ENCODE measurements at regions not wholly inside any gene's neighbourhood (a gene's known extent, or its start where the extent isn't known, plus 50 kb on each side); places are given as distances from the start of the nearest gene placed in this dataset.
"Not testable (repeated sequence)": the region's sequence is repeated elsewhere in the genome, so short reads cannot be mapped to it uniquely, and the experiment has no call there.

GRCh38 chr10:59454171-59454919, 92.0 kb upstream of the FAM13C start:
- no peak for DNase-seq

GRCh38 chr10:59448616-59449015, 86.3 kb upstream of the FAM13C start:
- DNase-seq: no peak

- no peak for DNase-seq
Measured at GRCh38 chr10:59435707-59436106, 73.4 kb upstream of the FAM13C start.

- no peak for DNase-seq
Measured at GRCh38 chr10:59434463-59435321, 72.3 kb upstream of the FAM13C start.

- no peak for DNase-seq
Measured at GRCh38 chr10:59433720-59434428, 71.5 kb upstream of the FAM13C start.

GRCh38 chr10:59432207-59432900, 70.0 kb upstream of the FAM13C start:
- no peak for DNase-seq

- DNase-seq: not testable (repeated sequence)
Measured at GRCh38 chr10:59413795-59414194, 51.4 kb upstream of the FAM13C start.

Measured in renal pelvis (tissue), 1 donor.